HL-60 (cell line): ENCODE measurements at regions not wholly inside any gene's neighbourhood (a gene's known extent, or its start where the extent isn't known, plus 50 kb on each side); places are given as distances from the start of the nearest gene placed in this dataset.

ENCODE experiments used
- DNase-seq, 2 experiments: peaks; one replicate each; pipeline ENCODE4 v3.0.0-alpha.2; 2010 to 2020; ENCODE audit warnings: low read depth in 1 of 2, low spot score in 1 of 2
- H3K27ac ChIP-seq: fragments of 250-450 bp; sonication (Bioruptor Pico); replicated peaks from 2 replicates; pipeline ENCODE4 v1.5.1; 2020; ENCODE audit warnings: mild to moderate bottlenecking, moderate library complexity
- H3K27me3 ChIP-seq: fragments of 250-450 bp; sonication (Bioruptor Pico); 2 replicates; pipeline ENCODE4 v1.5.1; 2021; ENCODE audit warnings: mild to moderate bottlenecking, moderate library complexity; ENCODE audit not compliant: insufficient read depth, poor library complexity, severe bottlenecking
- H3K4me3 ChIP-seq: replicated peaks from 2 replicates; pipeline ENCODE4 v1.5.1; 2011; ENCODE audit warnings: mild to moderate bottlenecking, control low read depth, low read length; ENCODE audit not compliant: insufficient read depth
- GABPA ChIP-seq: IDR thresholded peaks from 2 replicates; pipeline ENCODE4 v1.6.1; 2012; ENCODE audit warnings: low read depth
- POLR2AphosphoS5 ChIP-seq: IDR thresholded peaks from 2 replicates; pipeline ENCODE4 v1.6.1; 2012; ENCODE audit warnings: low read depth
- SPI1 ChIP-seq: IDR thresholded peaks from 2 replicates; pipeline ENCODE4 v1.6.1; 2012; ENCODE audit warnings: low read depth, mild to moderate bottlenecking, borderline replicate concordance
- TF ChIP-seq, protein P1 (sequence below): IDR thresholded peaks from 2 replicates; pipeline ENCODE4 v1.6.1; 2012; ENCODE audit warnings: low read depth; ENCODE audit not compliant: insufficient replicate concordance
- TF ChIP-seq, protein P2 (sequence below): IDR thresholded peaks from one replicate; pipeline ENCODE4 v1.5.1; 2011; ENCODE audit warnings: low read length, control low read depth, inconsistent platforms; ENCODE audit not compliant: insufficient read depth

DNA sequence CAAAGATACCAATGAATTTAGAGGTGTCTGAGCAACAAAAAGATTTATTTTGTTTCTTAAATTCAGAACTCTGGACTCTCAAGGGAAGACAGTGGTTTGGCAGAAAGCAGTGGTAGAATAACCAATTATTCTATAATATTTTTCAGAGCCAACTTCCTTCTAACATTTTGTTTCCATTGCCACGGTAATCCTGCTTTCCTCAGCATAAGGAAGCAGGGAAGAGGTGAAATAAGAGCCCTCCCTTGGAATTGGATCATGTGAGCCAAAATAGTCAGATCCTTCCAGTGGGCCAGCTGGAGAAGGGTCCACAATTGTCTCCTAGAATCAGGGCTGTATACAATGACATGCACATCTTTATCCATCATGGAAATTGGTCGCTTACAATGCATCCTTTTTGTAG lies 130.0 kb upstream of the MAP1B start:
- Histone ChIP-seq H3K27me3 (no peaks in the 10 kb centered on the region), H3K4me3 (no peak overlapping the region), H3K27ac (no peak overlapping the region)
- DNase-seq: no peak
- TF ChIP-seq POLR2AphosphoS5 (no peak), GABPA (no peak), SPI1 (no peak)
- TF ChIP-seq, protein P1, sequence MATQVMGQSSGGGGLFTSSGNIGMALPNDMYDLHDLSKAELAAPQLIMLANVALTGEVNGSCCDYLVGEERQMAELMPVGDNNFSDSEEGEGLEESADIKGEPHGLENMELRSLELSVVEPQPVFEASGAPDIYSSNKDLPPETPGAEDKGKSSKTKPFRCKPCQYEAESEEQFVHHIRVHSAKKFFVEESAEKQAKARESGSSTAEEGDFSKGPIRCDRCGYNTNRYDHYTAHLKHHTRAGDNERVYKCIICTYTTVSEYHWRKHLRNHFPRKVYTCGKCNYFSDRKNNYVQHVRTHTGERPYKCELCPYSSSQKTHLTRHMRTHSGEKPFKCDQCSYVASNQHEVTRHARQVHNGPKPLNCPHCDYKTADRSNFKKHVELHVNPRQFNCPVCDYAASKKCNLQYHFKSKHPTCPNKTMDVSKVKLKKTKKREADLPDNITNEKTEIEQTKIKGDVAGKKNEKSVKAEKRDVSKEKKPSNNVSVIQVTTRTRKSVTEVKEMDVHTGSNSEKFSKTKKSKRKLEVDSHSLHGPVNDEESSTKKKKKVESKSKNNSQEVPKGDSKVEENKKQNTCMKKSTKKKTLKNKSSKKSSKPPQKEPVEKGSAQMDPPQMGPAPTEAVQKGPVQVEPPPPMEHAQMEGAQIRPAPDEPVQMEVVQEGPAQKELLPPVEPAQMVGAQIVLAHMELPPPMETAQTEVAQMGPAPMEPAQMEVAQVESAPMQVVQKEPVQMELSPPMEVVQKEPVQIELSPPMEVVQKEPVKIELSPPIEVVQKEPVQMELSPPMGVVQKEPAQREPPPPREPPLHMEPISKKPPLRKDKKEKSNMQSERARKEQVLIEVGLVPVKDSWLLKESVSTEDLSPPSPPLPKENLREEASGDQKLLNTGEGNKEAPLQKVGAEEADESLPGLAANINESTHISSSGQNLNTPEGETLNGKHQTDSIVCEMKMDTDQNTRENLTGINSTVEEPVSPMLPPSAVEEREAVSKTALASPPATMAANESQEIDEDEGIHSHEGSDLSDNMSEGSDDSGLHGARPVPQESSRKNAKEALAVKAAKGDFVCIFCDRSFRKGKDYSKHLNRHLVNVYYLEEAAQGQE: no peak
- TF ChIP-seq, protein P2, sequence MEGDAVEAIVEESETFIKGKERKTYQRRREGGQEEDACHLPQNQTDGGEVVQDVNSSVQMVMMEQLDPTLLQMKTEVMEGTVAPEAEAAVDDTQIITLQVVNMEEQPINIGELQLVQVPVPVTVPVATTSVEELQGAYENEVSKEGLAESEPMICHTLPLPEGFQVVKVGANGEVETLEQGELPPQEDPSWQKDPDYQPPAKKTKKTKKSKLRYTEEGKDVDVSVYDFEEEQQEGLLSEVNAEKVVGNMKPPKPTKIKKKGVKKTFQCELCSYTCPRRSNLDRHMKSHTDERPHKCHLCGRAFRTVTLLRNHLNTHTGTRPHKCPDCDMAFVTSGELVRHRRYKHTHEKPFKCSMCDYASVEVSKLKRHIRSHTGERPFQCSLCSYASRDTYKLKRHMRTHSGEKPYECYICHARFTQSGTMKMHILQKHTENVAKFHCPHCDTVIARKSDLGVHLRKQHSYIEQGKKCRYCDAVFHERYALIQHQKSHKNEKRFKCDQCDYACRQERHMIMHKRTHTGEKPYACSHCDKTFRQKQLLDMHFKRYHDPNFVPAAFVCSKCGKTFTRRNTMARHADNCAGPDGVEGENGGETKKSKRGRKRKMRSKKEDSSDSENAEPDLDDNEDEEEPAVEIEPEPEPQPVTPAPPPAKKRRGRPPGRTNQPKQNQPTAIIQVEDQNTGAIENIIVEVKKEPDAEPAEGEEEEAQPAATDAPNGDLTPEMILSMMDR: no peak

DNA sequence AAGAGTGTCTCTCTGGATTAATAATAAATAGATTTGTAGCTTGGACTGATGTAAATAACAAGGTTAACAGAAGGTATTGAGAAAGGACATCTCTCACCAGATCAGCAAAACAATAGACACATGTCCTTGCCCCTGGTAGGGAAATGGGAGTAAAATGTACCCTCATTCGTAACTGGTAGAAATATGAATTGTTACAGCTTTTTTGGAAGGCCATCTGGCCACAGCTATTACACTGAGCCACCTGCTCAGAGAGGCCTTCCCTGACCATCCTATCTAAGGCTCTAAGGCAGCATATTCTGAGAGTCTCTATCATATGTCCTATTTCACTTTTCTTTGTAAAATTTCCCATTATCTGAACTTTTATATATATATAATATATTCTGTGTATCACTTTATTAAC lies 129.1 kb upstream of the MAP1B start:
- no peak overlapping the region for H3K27ac ChIP-seq
- H3K27me3 ChIP-seq: no peaks in the 10 kb centered on the region
- no peak overlapping the region for H3K4me3 ChIP-seq
- DNase-seq: no peak
- TF ChIP-seq, protein P1: no peak
- TF ChIP-seq SPI1 (no peak), POLR2AphosphoS5 (no peak)
- TF ChIP-seq, protein P2: no peak

DNA sequence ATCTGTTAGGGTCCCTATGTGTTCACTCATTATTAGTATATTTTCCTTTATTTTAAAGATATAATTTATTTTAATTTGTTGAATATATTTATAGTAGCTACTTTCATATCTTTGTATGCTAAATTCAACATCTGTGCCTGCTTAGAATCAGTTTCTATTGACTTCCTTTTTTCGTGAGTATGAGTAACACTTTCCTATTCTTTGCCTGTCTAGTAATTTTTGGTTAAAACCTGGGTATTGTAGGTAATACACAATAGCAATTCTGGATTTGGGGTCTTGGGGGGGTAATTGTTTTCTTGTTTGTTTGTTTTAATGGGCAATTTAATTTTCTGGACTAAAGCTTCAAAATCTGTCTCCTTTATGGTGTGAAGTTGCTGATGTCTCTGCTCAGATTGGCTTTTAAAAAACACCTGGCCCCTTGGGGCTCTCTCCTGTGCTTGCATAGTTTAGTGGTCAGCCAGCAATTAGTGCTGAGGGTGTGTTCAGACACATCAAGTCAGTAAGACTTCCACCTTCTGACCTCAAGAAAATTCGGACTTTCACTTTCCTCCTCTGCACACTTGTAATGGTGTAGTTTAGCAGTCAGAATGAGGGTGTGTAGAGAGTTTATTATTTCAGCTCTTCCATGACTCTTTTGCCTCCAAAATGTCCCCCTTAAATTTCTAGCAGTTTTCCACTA lies 124.4 kb upstream of the MAP1B start:
- H3K4me3 ChIP-seq: no peak overlapping the region
- TF ChIP-seq SPI1: no peak; the same call in 1 of the 2 replicates
- TF ChIP-seq, protein P1: no peak
- TF ChIP-seq, protein P2: no peak
- no peak for TF ChIP-seq GABPA
- no peak for TF ChIP-seq POLR2AphosphoS5
- DNase-seq: no peak

More for the DNA sequence above, 124.4 kb upstream of the MAP1B start:
- no peaks in the 10 kb centered on the region for H3K27me3 ChIP-seq
- H3K27ac ChIP-seq: no peak overlapping the region
